K562 (cell line): ENCODE measurements at regions not wholly inside any gene's neighbourhood (a gene's known extent, or its start where the extent isn't known, plus 50 kb on each side); places are given as distances from the start of the nearest gene placed in this dataset.

Experiments
- ATAC-seq: fragments of 200-7000 bp; cut with Tn5 transposase; 3 replicates; pipeline ENCODE4 v1.9.1; 2020; ENCODE audit warnings: moderate library complexity
- BruUV-seq: library from RNA; stranded (reverse); fragments of 400-500 nt; replicated peaks from 2 replicates; lab custom pipeline; 2021; lab: Mats Ljungman, UMichigan
- CTCF ChIA-PET: fragments of 300-600 bp; formaldehyde crosslinking; extraction: SDS; loops from one replicate; lab custom pipeline; 2021; ENCODE audit warnings: low intra/inter-chr PET ratio; lab: Yijun Ruan, JAX
- POLR2A ChIA-PET: fragments of 300-600, 350-650 bp; sonication (Branson Sonifier 250); formaldehyde crosslinking; extraction: SDS; loops from one replicate; lab custom pipeline; 2021; ENCODE audit warnings: antibody characterized with exemption, inconsistent platforms; lab: Yijun Ruan, JAX
- DNase-seq, 4 experiments: peaks; one replicate each; pipeline versions ENCODE4 v3.0.0 to v3.0.0-alpha.2; 2011 to 2018; ENCODE audit warnings: low spot score in 3 of 4, mixed read lengths in 3 of 4; ENCODE audit errors: extremely low read depth in 1 of 4
- FAIRE-seq: peaks from 2 replicates; lab custom pipeline; 2011; peaks lifted over from hg19 to GRCh38; lab: Jason Lieb, UNC
- H2AFZ ChIP-seq: 2 replicates; pipeline ENCODE4 v1.6.0; 2011; ENCODE audit warnings: low read depth, low read length, control low read depth, inconsistent platforms
- H3K27ac ChIP-seq: fragments of 200-600 bp; 3 replicates; pipeline ENCODE4 v1.8.0; 2011; ENCODE audit warnings: low read depth, mild to moderate bottlenecking, control low read depth, inconsistent platforms, low read length, moderate library complexity, mixed read lengths; ENCODE audit errors: extremely low read depth
- H3K27me3 ChIP-seq, 2 experiments: fragments of 300-600 bp in 1 of 2; 2 replicates in 1 of 2; 3 replicates in 1 of 2; pipeline versions ENCODE4 v1.6.0 to v1.8.0; 2011; ENCODE audit warnings: inconsistent platforms in 2 of 2, low read length in 2 of 2, mild to moderate bottlenecking in 1 of 2, mixed read lengths in 1 of 2, moderate library complexity in 1 of 2; ENCODE audit not compliant: control insufficient read depth in 2 of 2, insufficient read depth in 2 of 2
- H3K36me3 ChIP-seq: fragments of 300-600 bp; 3 replicates; pipeline ENCODE4 v1.8.0; 2011; ENCODE audit warnings: mild to moderate bottlenecking, low read length, inconsistent platforms; ENCODE audit not compliant: control insufficient read depth, insufficient read depth
- H3K4me1 ChIP-seq, 2 experiments: fragments of 200-600 bp in 1 of 2; replicated peaks in 1 of 2; 2 replicates in 1 of 2; 3 replicates in 1 of 2; pipeline versions ENCODE4 v1.5.1 to v1.8.0; 2011; ENCODE audit warnings: inconsistent platforms in 2 of 2, low read length in 2 of 2, mild to moderate bottlenecking in 1 of 2, mixed read lengths in 1 of 2, moderate library complexity in 1 of 2; ENCODE audit not compliant: control insufficient read depth in 2 of 2, insufficient read depth in 2 of 2
- H3K4me2 ChIP-seq: 2 replicates; pipeline ENCODE4 v1.6.1; 2011; ENCODE audit warnings: low read length, control low read depth, inconsistent platforms, mixed read lengths; ENCODE audit not compliant: insufficient read depth
- H3K4me3 ChIP-seq: fragments of 200-600 bp; sonication (generic), shearing (Covaris generic); 2 replicates; pipeline ENCODE4 v1.5.1; 2016; ENCODE audit warnings: control low read depth, inconsistent platforms
- H3K79me2 ChIP-seq: fragments of 200-600 bp; 3 replicates; pipeline ENCODE4 v1.8.0; 2011; ENCODE audit warnings: low read length, inconsistent platforms; ENCODE audit not compliant: control insufficient read depth, insufficient read depth
- H3K9ac ChIP-seq, 2 experiments: 2 replicates each; pipeline versions ENCODE4 v1.6.0 to v1.6.1; 2011; ENCODE audit warnings: low read depth in 2 of 2, low read length in 2 of 2, control low read depth in 1 of 2, inconsistent platforms in 1 of 2, mild to moderate bottlenecking in 1 of 2, mixed read lengths in 1 of 2; ENCODE audit not compliant: insufficient read depth in 1 of 2
- H3K9me1 ChIP-seq: one replicate; pipeline ENCODE4 v1.6.0; 2011; ENCODE audit warnings: inconsistent platforms, mild to moderate bottlenecking, low read length, moderate library complexity; ENCODE audit not compliant: control insufficient read depth, insufficient read depth
- H3K9me3 ChIP-seq: replicated peaks from 2 replicates; pipeline ENCODE4 v1.5.1; 2011; ENCODE audit warnings: low read depth, low read length, inconsistent platforms; ENCODE audit not compliant: control insufficient read depth, insufficient read depth
- H4K20me1 ChIP-seq: replicated peaks from 2 replicates; pipeline ENCODE4 v1.6.1; 2011; ENCODE audit warnings: low read length, inconsistent platforms, mixed read lengths; ENCODE audit not compliant: control insufficient read depth, insufficient read depth
- BHLHE40 ChIP-seq: IDR thresholded peaks from 2 replicates; pipeline ENCODE4 v1.6.1; 2011; ENCODE audit warnings: low read length, improper control_type of control experiment
- CCNT2 ChIP-seq: IDR thresholded peaks from 2 replicates; pipeline ENCODE4 v1.6.1; 2011; ENCODE audit warnings: borderline replicate concordance, low read depth, mild to moderate bottlenecking, moderate library complexity, mixed read lengths, low read length; ENCODE audit not compliant: insufficient read length; ENCODE audit errors: extremely low read depth
- GATA2 ChIP-seq: sonication (generic); formaldehyde crosslinking; IDR thresholded peaks from 2 replicates; pipeline ENCODE4 v1.4.0; 2020; ENCODE audit warnings: mild to moderate bottlenecking, missing genetic modification reagents
- GMEB1 ChIP-seq: fragments of 250-450 bp; sonication (Bioruptor Pico); IDR thresholded peaks from 2 replicates; pipeline ENCODE4 v1.4.0; 2020; ENCODE audit warnings: mild to moderate bottlenecking
- GTF2E2 ChIP-seq: fragments of 200-800 bp; sonication (Bioruptor generic); IDR thresholded peaks from 2 replicates; pipeline ENCODE4 v1.6.1; 2016; ENCODE audit warnings: missing genetic modification characterization, missing compliant biosample characterization
- HES1 ChIP-seq: fragments of 450-650 bp; IDR thresholded peaks from 2 replicates; pipeline ENCODE4 v1.6.1; 2016; ENCODE audit warnings: low read depth, mild to moderate bottlenecking, moderate library complexity
- NUFIP1 ChIP-seq: fragments of 450-650 bp; IDR thresholded peaks from 2 replicates; pipeline ENCODE4 v1.6.1; 2018; ENCODE audit not compliant: partially characterized antibody
- SMARCB1 ChIP-seq: IDR thresholded peaks from 2 replicates; pipeline ENCODE4 v1.6.1; 2011; ENCODE audit warnings: improper control_type of control experiment, low read depth; ENCODE audit not compliant: insufficient read length
- SMARCE1 ChIP-seq: fragments of 450-650 bp; IDR thresholded peaks from 2 replicates; pipeline ENCODE4 v1.7.1; 2016; ENCODE audit warnings: mild to moderate bottlenecking
- SRSF9 ChIP-seq: fragments of 200-400 bp; formaldehyde crosslinking; IDR thresholded peaks from 2 replicates; pipeline ENCODE4 v1.6.1; 2017; ENCODE audit warnings: low read depth, low read length, borderline replicate concordance
- THAP12 ChIP-seq: fragments of 250-450 bp; sonication (Bioruptor Pico); IDR thresholded peaks from 2 replicates; pipeline ENCODE4 v1.9.0; 2021; ENCODE audit warnings: mild to moderate bottlenecking, inconsistent platforms
- ZNF395 ChIP-seq: fragments of 200-800 bp; sonication (Bioruptor generic); IDR thresholded peaks from 2 replicates; pipeline ENCODE4 v1.6.1; 2017; ENCODE audit warnings: missing genetic modification characterization, missing compliant biosample characterization
- WGBS: fragments of 100-300 bp; shearing (Covaris generic); methylation state at CpG from one replicate; pipeline ENCODE4 v1.1.6; 2016; ENCODE audit warnings: low coverage, mixed read lengths; ENCODE audit not compliant: insufficient coverage; ENCODE audit errors: missing lambda C conversion rate; 5-methylcytosine and 5-hydroxymethylcytosine counted together
- in situ Hi-C: fragments of 300-500 bp; cut with MboI; formaldehyde crosslinking; loops from 4 replicates; pipeline ENCODE4 v1.15.0; 2018; ENCODE audit warnings: inconsistent platforms, mixed read lengths
- intact Hi-C: fragments of 100-400 bp; cut with micrococcal nuclease; formaldehyde crosslinking; loops from 2 replicates; pipeline ENCODE4 v1.14.2; 2022

GRCh38 chr13:34591129-34591528, 350.9 kb upstream of the NBEA start:
- ChIA-PET POLR2A (no interaction called here), CTCF (no interaction called here)
- Histone ChIP-seq H3K36me3 (no peaks in the 10 kb centered on the region), H3K27ac (no peak overlapping the region), H3K79me2 (no peaks in the 10 kb centered on the region), H3K9me3 (no peaks in the 10 kb centered on the region), H2AFZ (no peak overlapping the region), H3K9ac (no peak overlapping the region), H3K4me1 (no peaks in the 10 kb centered on the region), H3K4me2 (no peak overlapping the region), H3K9me1 (no peaks in the 10 kb centered on the region), H3K4me3 (no peak overlapping the region), H3K27me3 (no peaks in the 10 kb centered on the region), H4K20me1 (no peaks in the 10 kb centered on the region)
- no TSS peak for BruUV-seq
- WGBS = 0% methylated on average over 3 of the region's 3 CpGs
- intact Hi-C loops (no loop called here), in situ Hi-C loops (no loop called here)
- TF ChIP-seq GTF2E2 (no peak), CCNT2 (no peak), SMARCB1 (no peak), BHLHE40 (no peak), HES1 (no peak), SMARCE1 (no peak), NUFIP1 (no peak), GMEB1 (CRISPR knock-in tag) (no peak), SRSF9 (no peak), GATA2 (CRISPR knock-in tag) (no peak), THAP12 (CRISPR knock-in tag) (no peak), ZNF395 (CRISPR knock-in tag) (no peak)
- FAIRE-seq (no peak), ATAC-seq (no peak), DNase-seq (no peak)
